B cell (primary cell): ENCODE measurements at regions not wholly inside any gene's neighbourhood (a gene's known extent, or its start where the extent isn't known, plus 50 kb on each side); places are given as distances from the start of the nearest gene placed in this dataset.

Experiments
- ATAC-seq: fragments of 200-7000 bp; cut with Tn5 transposase; one replicate; pipeline ENCODE4 v1.10.0; 2021; ENCODE audit warnings: low read depth, mild to moderate bottlenecking, moderate number of reproducible peaks, moderate library complexity
- CTCF ChIA-PET: fragments of 350-600 bp; sonication (Branson Sonifier 250); formaldehyde crosslinking; loops from one replicate; lab custom pipeline; 2021; ENCODE audit warnings: antibody characterized with exemption, inconsistent platforms; lab: Charles Lee
- POLR2A ChIA-PET: fragments of 350-600 bp; sonication (Branson Sonifier 250); formaldehyde crosslinking; loops from one replicate; lab custom pipeline; 2021; ENCODE audit warnings: antibody characterized with exemption; lab: Charles Lee
- DNase-seq: peaks from one replicate; pipeline ENCODE4 v3.0.0; 2013
- H2AFZ ChIP-seq: 2 replicates; pipeline ENCODE4 v1.6.1; 2012; ENCODE audit warnings: mild to moderate bottlenecking, low read depth, low read length; ENCODE audit not compliant: insufficient read depth, poor library complexity, severe bottlenecking
- H3K27ac ChIP-seq, 2 donors: 1 replicate in 1 of 2; 2 replicates in 1 of 2; pipeline ENCODE4 v1.5.1; 2012 to 2013; ENCODE audit warnings: low read length in 2 of 2, mild to moderate bottlenecking in 2 of 2, moderate library complexity in 1 of 2
- H3K27me3 ChIP-seq, 4 experiments: fragments of 200-600 bp in 1 of 4; sonication (generic) in 1 of 4; replicated peaks in 1 of 4; 1 replicate in 2 of 4; 2 replicates in 2 of 4; pipeline versions ENCODE4 v1.6.1 to v1.7.0; 2013 to 2016; ENCODE audit warnings: low read length in 3 of 4, mild to moderate bottlenecking in 2 of 4, mixed read lengths in 1 of 4, moderate library complexity in 1 of 4; ENCODE audit not compliant: insufficient read depth in 4 of 4, control insufficient read depth in 3 of 4; ENCODE audit errors: control extremely low read depth in 1 of 4
- H3K36me3 ChIP-seq, 2 experiments: replicated peaks in 1 of 2; 1 replicate in 1 of 2; 2 replicates in 1 of 2; pipeline versions ENCODE4 v1.6.1 to v1.7.1; 2013; ENCODE audit warnings: low read length in 1 of 2; ENCODE audit not compliant: insufficient read depth in 2 of 2, control insufficient read depth in 1 of 2; ENCODE audit errors: control extremely low read depth in 1 of 2, extremely low read depth in 1 of 2
- H3K4me1 ChIP-seq, 2 donors: fragments of 200-600 bp in 1 of 2; sonication (generic) in 1 of 2; 1 replicate in 1 of 2; 2 replicates in 1 of 2; pipeline versions ENCODE4 v1.5.1 to v1.6.1; 2013 to 2017; ENCODE audit warnings: low read length in 2 of 2; ENCODE audit not compliant: control insufficient read depth in 2 of 2, insufficient read depth in 2 of 2
- H3K4me2 ChIP-seq: replicated peaks from 2 replicates; pipeline ENCODE3; 2012; ENCODE audit warnings: mild to moderate bottlenecking, low read depth, low read length; ENCODE audit not compliant: poor library complexity, severe bottlenecking
- H3K4me3 ChIP-seq, 5 experiments: fragments of 200-600 bp in 1 of 5; sonication (generic) in 1 of 5; 1 replicate in 3 of 5; 2 replicates in 2 of 5; pipeline versions ENCODE4 v1.5.1 to v1.7.0; 2011 to 2016; ENCODE audit warnings: low read length in 4 of 5, mild to moderate bottlenecking in 4 of 5, low read depth in 2 of 5, control low read depth in 1 of 5, moderate library complexity in 1 of 5; ENCODE audit not compliant: insufficient read depth in 1 of 5; ENCODE audit errors: control extremely low read depth in 1 of 5, extremely low read depth in 1 of 5
- H3K79me2 ChIP-seq: fragments of 200-600 bp; sonication (generic); one replicate; pipeline ENCODE4 v1.6.0; 2016; ENCODE audit warnings: low read length; ENCODE audit not compliant: control insufficient read depth, insufficient read depth
- H3K9ac ChIP-seq: fragments of 200-600 bp; sonication (generic); 2 replicates; pipeline ENCODE4 v1.6.1; 2017; ENCODE audit warnings: mild to moderate bottlenecking, low read length, moderate library complexity
- H3K9me3 ChIP-seq, 3 donors: one replicate each; pipeline versions ENCODE4 v1.6.1 to v1.7.1; 2013; ENCODE audit warnings: low read length in 2 of 3; ENCODE audit not compliant: control insufficient read depth in 2 of 3, insufficient read depth in 1 of 3; ENCODE audit errors: control extremely low read depth in 1 of 3
- H4K20me1 ChIP-seq: 2 replicates; pipeline ENCODE4 v1.6.0; 2012; ENCODE audit warnings: mild to moderate bottlenecking, low read length; ENCODE audit not compliant: insufficient read depth, control insufficient read depth, poor library complexity, severe bottlenecking
- H3K27ac Mint-ChIP-seq: one replicate; pipeline ENCODE4 v1.8.0; 2021; ENCODE audit warnings: mixed read lengths
- H3K27me3 Mint-ChIP-seq: one replicate; pipeline ENCODE4 v1.8.0; 2021; ENCODE audit warnings: mixed read lengths
- H3K4me1 Mint-ChIP-seq: one replicate; pipeline ENCODE4 v1.8.0; 2021; ENCODE audit warnings: mixed read lengths
- H3K4me3 Mint-ChIP-seq: one replicate; pipeline ENCODE4 v1.8.0; 2021; ENCODE audit warnings: mixed read lengths
- H3K9me3 Mint-ChIP-seq: one replicate; pipeline ENCODE4 v1.8.0; 2022; ENCODE audit warnings: mixed read lengths; ENCODE audit not compliant: insufficient read depth
- EZH2 ChIP-seq: IDR thresholded peaks from 2 replicates; pipeline ENCODE4 v1.6.1; 2012; ENCODE audit warnings: borderline replicate concordance, low read depth, mild to moderate bottlenecking, moderate library complexity, low read length; ENCODE audit not compliant: insufficient read depth, poor library complexity, severe bottlenecking
- WGBS: methylation state at CpG from one replicate; pipeline ENCODE4 v1.1.5; 2013; ENCODE audit warnings: missing lambda C conversion rate; ENCODE audit not compliant: insufficient coverage; 5-methylcytosine and 5-hydroxymethylcytosine counted together
- intact Hi-C: fragments of 100-400 bp; cut with micrococcal nuclease; formaldehyde crosslinking; loops from one replicate; pipeline ENCODE4 v1.10.0; 2022
- TF ChIP-seq, protein P1 (sequence below): fragments of 200-600 bp; IDR thresholded peaks from one replicate; pipeline ENCODE4 v1.8.0; 2022; ENCODE audit warnings: antibody characterized with exemption, mild to moderate bottlenecking

DNA sequence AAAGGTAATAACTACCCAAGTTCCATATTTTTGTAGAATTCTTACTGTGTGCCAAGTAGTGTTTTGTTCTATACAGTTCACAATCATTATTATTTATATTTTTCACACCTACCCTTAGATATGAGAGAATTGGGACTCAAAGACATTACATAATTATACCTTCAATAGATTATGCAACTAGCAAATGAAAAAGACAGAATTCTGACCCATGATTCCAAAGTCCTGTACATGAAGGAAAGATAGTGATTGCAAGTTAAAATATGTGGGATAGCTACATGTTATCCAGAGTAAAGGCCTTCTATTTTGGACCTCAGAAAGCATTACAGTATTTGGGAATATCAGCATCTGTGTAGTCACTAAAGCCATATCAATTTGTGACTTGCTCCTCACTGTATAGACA is 581.0 kb downstream of the ELAVL2 start:
- H3K27ac ChIP-seq = no peak overlapping the region
- H3K79me2 ChIP-seq = no peaks in the 10 kb centered on the region
- no peak overlapping the region for H3K4me2 ChIP-seq
- no peaks in the 10 kb centered on the region for H4K20me1 ChIP-seq
- POLR2A ChIA-PET = no interaction called here
- H3K4me1 ChIP-seq = no peaks in the 10 kb centered on the region
- H3K27me3 ChIP-seq = no peaks in the 10 kb centered on the region
- peaks cover 0 to 12% (median 0%) of the 10 kb centered on the region in 3 donors for H3K9me3 ChIP-seq
- no peak for ATAC-seq
- no peaks in the 10 kb centered on the region for H3K36me3 ChIP-seq
- no peaks in the 10 kb centered on the region for H3K4me1 Mint-ChIP-seq
- H3K27me3 Mint-ChIP-seq = no peaks in the 10 kb centered on the region
- H3K4me3 ChIP-seq = no peak overlapping the region
- no peak overlapping the region for H3K9ac ChIP-seq
- peaks cover 11% of the 10 kb centered on the region for H3K9me3 Mint-ChIP-seq
- TF ChIP-seq, protein P1, sequence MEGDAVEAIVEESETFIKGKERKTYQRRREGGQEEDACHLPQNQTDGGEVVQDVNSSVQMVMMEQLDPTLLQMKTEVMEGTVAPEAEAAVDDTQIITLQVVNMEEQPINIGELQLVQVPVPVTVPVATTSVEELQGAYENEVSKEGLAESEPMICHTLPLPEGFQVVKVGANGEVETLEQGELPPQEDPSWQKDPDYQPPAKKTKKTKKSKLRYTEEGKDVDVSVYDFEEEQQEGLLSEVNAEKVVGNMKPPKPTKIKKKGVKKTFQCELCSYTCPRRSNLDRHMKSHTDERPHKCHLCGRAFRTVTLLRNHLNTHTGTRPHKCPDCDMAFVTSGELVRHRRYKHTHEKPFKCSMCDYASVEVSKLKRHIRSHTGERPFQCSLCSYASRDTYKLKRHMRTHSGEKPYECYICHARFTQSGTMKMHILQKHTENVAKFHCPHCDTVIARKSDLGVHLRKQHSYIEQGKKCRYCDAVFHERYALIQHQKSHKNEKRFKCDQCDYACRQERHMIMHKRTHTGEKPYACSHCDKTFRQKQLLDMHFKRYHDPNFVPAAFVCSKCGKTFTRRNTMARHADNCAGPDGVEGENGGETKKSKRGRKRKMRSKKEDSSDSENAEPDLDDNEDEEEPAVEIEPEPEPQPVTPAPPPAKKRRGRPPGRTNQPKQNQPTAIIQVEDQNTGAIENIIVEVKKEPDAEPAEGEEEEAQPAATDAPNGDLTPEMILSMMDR = no peak
- TF ChIP-seq EZH2 = no peak
- DNase-seq = no peak
- no peak overlapping the region for H3K4me3 Mint-ChIP-seq
- H2AFZ ChIP-seq = no peak overlapping the region
- H3K27ac Mint-ChIP-seq = no peak overlapping the region
- intact Hi-C loops = no loop called here
- CTCF ChIA-PET = no interaction called here

DNA sequence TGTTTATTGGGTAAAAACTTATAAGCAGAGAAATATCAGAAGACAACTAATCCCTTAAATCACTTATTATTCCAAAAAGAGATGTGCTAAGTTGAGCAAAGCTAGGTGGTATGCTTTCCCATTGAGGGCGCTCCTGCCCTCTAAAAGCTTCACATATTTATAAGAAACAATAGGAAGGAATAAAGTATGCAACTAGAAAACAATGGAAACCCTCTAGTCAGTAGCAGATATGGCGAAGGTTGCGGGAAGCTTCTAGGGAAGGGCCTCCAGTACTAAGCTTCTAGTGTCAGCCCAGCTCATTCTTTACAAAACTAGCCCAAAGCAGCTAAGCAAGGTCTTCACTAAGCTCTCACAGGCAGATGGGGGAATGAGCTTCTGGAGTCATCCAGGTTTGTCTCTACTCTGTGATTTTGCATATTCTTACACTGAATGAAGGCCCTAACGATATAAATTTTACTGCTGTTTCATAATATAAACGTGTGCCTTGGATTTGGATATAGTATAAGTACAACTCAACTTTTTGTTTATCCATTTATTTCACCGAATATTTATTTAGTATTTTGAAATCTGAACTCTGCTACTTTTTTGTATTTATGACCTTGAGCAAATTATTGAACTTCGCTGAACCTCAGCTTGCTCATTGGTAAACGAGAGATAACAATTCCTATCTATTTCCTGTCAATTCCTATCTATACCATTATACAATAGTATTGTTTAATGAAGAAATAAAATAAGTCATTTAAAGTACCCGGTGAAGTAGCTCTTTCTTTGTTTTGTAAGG is 571.4 kb downstream of the ELAVL2 start:
- no peak overlapping the region for H3K9ac ChIP-seq
- TF ChIP-seq, protein P1 = no peak
- TF ChIP-seq EZH2 = no peak
- H3K4me3 ChIP-seq = no peak overlapping the region
- no peaks in the 10 kb centered on the region for H3K4me1 ChIP-seq
- H3K27me3 ChIP-seq = no peaks in the 10 kb centered on the region
- Mint-ChIP-seq H3K4me3 (no peak overlapping the region), H3K27ac (no peak overlapping the region), H3K9me3 (peaks cover 2% of the 10 kb centered on the region), H3K4me1 (no peaks in the 10 kb centered on the region), H3K27me3 (no peaks in the 10 kb centered on the region)
- no peaks in the 10 kb centered on the region for H3K9me3 ChIP-seq
- no peak overlapping the region for H3K27ac ChIP-seq
- no peak for ATAC-seq
- ChIA-PET POLR2A (no interaction called here), CTCF (no interaction called here)
- no CpG with 5 or more reads among the region's 9 CpGs for WGBS
- intact Hi-C loops = no loop called here
- H4K20me1 ChIP-seq = no peaks in the 10 kb centered on the region
- no peaks in the 10 kb centered on the region for H3K36me3 ChIP-seq
- H2AFZ ChIP-seq = no peak overlapping the region
- no peak overlapping the region for H3K4me2 ChIP-seq
- H3K79me2 ChIP-seq = no peaks in the 10 kb centered on the region
- DNase-seq = no peak
